GM18499 (cell line): ENCODE measurements at regions not wholly inside any gene's neighbourhood (a gene's known extent, or its start where the extent isn't known, plus 50 kb on each side); places are given as distances from the start of the nearest gene placed in this dataset.

Experiments used
- ATAC-seq: cut with Tn5 transposase; IDR thresholded peaks from one replicate; pipeline ENCODE4 v1.9.1; 2021; ENCODE audit warnings: moderate number of reproducible peaks; ENCODE audit not compliant: insufficient read depth, unreplicated experiment

GRCh38 chr10:129393812-129394211, 73.2 kb upstream of the MGMT start:
- no peak for ATAC-seq

DNA sequence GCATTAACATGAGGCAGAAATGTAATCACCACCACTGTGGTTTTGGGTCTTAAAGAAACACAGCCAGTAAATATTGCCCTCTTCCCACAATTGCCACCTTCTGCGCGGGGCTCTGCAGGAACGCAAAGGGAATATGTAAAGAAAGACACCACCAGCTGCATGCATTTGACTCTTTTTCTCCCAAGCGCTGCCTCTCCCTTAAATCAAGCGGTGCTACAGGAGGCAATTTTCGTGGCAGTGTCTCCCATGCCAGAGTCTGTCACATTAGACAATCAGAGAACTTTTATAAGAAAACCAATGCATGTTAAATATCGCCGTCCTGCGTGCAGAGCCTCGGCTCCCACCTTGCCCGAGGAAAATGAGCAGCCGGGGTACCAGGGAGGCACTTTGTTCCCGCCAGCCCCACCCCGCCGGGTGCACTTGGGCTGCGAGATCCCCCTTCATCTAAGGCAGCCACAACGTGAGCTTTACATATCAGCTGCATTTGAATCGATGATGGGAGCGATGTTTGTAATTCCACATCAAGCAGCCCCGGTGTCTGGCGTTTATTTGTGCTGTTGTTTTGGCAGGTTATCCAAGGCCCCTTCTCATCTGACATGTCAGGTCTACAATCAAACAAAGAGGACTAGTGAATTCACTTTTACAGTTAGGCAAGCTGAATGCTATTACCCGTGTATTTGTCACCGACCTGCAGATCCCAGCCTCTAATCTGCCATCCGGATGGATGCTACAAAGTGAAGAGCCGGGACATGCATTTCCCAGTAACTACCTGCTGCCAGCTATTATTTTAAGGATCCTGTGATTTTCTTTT, 72.3 kb upstream of the MGMT start:
- ATAC-seq: no peak

- ATAC-seq: no peak
Observed at GRCh38 chr10:129396021-129396722, 70.9 kb upstream of the MGMT start.

- no peak for ATAC-seq
Observed at GRCh38 chr10:129397198-129397974, 69.7 kb upstream of the MGMT start.

DNA sequence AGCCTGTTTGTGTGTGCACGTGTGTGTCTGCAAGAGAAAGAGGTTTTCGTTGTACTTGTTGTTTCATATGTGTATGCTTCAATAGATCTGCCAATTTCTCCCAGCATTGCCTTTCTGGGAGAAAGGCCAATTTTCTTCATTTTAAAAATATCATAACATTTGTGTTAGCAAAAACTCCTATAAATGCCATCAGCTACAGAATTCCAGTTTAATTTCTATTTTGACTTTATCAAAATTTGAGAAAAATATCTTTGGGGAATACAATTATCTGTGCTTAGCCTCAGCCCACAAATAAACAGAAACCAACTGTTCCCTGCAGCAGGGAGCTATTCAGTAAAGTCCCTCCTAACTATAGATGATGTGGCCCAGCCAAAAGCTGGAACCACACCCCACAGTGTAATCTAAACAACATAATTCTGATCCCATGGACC, 68.3 kb upstream of the MGMT start:
- no peak for ATAC-seq

GRCh38 chr10:129400426-129400825, 66.6 kb upstream of the MGMT start:
- no peak for ATAC-seq

- no peak for ATAC-seq
Observed at GRCh38 chr10:129402459-129402858, 64.6 kb upstream of the MGMT start.

DNA sequence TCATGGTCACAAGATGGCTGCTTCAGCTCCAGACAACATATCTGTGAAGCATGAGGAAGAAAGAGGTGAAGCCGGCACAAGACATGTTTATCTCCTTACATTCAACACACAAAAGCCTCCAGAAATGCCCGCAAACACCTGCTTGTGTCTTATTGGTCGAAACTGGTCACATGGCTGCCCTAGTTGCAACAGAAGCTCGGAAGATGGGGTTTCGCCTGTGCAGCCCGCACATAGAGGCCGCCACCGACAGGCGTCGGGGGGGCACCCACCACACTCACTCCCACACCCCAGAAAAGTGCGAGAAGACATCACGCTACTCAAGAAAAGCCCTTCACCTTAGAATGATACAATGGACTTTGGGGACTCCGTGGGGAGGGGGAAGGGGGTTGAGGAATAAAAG, 63.0 kb upstream of the MGMT start:
- ATAC-seq: no peak

DNA sequence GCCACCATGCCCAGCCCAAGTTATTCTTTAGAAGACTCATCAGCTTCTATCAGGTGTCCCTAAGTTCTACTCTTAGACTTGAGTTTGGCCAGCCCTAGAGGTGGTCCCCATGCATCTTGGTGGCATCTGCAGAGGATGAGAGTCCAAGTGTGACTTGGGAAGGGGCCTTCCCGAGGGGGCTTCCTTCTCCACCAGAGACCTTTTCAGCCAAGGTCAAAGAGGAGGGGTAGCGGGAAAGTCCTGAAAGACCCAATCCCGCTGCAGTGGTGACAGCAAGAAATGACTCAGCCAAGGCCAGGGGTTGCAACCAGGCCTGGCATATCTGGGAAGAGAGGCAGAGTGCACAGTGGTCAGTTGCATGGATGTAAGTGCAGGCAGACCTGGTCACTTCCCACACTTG, 61.7 kb upstream of the MGMT start:
- no peak for ATAC-seq

GRCh38 chr10:129410688-129411392, 56.2 kb upstream of the MGMT start:
- no peak for ATAC-seq

DNA sequence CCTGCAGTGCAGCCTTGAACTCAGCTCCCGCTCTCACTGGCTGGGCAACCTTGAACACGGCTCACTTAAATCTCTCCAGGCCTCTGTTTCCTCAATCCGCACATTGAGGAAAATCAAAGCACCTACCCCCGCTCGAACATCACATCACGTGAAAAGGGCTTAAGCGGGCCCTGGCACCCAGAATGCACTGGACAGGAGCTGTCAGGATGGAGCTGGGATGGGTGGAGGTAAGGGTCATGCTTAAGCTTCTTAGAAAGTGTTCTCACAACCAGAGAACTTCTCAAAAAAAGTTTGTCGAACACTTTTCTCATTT, 55.7 kb upstream of the MGMT start:
- ATAC-seq: no peak

GRCh38 chr10:129411772-129412171, 55.3 kb upstream of the MGMT start:
- ATAC-seq: no peak

DNA sequence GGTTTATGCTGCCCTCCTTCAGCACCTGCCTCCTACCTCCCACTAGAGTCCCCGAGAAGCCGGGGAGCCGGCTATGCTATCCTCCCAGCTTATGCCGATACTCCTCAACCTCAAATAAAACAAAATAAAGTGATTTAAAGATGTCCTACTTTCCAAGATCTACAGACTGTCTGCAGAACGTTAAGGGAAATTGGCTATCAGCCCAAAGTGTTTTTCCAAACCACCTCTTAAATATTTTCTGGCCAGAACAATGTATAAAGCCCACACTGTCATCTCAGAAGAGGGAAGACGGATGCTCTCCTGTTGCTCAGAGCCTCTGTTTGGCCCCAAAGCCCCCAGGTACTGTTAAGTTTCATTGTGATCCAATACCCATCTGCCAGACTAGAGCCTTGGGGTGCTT, 54.0 kb upstream of the MGMT start:
- no peak for ATAC-seq

DNA sequence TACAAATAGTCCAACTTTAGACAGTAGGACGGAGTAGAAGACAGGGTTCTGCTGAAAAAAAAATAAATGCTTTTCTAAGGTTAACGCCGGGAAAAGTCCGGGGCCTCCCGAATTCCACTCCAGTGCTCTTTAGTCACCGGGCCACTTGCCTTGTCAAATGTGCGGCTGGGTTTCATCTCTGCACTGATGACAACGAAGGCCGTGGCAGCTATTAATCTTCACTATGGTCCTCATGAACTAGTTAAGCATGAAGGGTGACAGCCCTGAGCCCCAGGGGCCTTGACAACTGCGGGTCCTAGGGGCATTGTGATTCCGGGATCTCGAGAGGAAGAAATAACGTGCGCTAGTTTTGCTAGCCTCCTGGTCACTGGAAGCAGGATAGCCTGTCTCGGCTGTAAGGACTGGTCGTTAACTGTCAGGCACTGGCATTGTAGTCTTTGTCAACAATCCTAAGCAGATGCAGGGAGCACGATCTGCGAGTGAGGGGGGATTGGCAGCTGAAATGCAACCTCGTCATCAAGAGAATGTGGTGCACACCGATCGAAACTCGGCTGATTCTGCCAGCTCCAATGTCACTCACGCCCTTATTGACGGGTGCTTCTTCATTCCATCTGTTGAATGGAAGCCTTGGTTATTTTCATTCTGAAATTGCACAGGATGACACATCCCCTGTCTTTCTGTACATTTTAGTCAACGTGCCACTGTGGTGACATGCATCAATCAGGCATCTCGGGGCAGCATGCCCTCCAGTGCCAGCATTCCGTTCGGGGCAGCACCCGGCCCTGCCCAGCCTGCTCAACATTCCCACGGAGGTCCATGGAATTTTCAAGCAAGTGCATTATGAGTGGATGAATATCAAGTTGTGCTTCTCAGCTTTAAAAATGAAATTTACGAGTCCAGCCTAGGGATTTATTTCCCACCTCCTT, 51.6 kb upstream of the MGMT start:
- no peak for ATAC-seq

DNA sequence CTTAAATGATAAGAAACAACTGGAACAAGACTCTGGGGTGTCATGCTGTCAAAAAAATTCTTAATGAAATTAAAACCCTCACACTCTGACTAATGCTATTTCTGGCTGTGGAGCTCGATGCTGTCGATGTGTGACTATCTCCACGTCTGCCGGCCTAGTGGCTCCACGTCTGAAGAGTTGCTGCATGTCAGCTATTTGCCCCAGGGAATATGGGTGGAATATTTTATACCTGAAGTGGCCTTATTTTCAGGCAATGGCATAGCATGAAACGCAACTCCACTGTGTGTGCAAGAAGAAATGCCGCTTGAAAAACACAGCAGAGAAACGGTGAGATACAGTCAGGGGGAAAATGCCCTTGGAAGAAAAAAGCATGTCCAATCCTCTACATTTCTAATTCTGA, 50.9 kb upstream of the MGMT start:
- no peak for ATAC-seq

DNA sequence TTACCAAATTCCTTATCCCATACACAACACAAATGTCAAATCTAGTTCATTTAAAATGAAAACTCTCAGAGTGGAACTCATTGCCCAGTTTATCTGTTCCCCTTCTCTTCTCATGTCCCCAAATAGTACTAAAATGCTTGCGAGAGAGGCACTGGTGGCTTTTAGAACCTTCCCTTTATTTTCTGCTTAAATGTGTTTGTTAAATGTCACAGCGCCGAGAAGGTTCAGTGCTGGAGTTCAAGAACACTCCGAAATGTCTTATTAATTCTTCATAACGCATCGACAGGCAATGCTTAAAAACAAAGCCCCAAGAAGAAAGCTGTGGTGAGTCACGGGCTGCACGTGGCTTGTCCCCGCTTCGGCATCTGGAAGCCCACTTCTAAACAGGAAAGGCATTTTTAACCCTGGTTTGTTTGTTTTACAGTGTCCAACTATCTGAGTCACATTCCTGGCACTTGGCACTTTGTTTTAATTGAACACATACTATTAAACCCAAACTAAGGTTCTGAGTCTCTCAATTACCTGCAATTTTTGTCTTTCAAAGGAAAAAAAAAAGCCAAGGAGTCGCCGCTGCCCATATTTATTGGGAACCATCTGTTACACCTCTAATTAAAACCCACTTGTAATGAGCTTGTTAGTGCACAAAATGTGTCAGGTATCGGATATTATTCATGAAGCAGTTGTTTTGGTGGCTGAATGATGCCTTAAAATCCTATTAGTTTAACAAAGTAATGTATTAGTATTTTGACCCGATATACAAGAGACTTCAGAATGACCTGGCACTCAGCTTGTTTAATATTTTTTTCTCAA, 49.9 kb upstream of the MGMT start:
- ATAC-seq: no peak
